Left lung (tissue), 4 donors: ENCODE measurements at regions not wholly inside any gene's neighbourhood (a gene's known extent, or its start where the extent isn't known, plus 50 kb on each side); places are given as distances from the start of the nearest gene placed in this dataset.

Experiments used
- ATAC-seq: fragments of 200-7000 bp; cut with Tn5 transposase; one replicate; pipeline ENCODE4 v1.9.1; 2020; ENCODE audit warnings: moderate library complexity
- DNase-seq, 4 donors: peaks; one replicate each; pipeline ENCODE4 v3.0.0-alpha.2; 2013 to 2020
- H3K27ac ChIP-seq, 2 donors: fragments of 200-600 bp; sonication (generic) in 1 of 2; one replicate each; pipeline versions ENCODE4 v1.5.0 to v1.8.0; 2020 to 2021
- H3K27me3 ChIP-seq, 2 donors: fragments of 200-600 bp; sonication (generic) in 1 of 2; one replicate each; pipeline versions ENCODE4 v1.5.0 to v1.8.0; 2020 to 2021
- H3K36me3 ChIP-seq, 2 donors: fragments of 200-600 bp; sonication (generic) in 1 of 2; one replicate each; pipeline versions ENCODE4 v1.5.0 to v1.8.0; 2020 to 2021
- H3K4me1 ChIP-seq, 2 donors: fragments of 200-600 bp; one replicate each; pipeline ENCODE4 v1.8.0; 2021
- H3K4me3 ChIP-seq, 2 donors: fragments of 200-600 bp; sonication (generic) in 1 of 2; one replicate each; pipeline versions ENCODE4 v1.5.0 to v1.8.0; 2020 to 2021; ENCODE audit warnings: mild to moderate bottlenecking in 1 of 2
- H3K9me3 ChIP-seq, 2 donors: fragments of 200-600 bp; sonication (generic) in 1 of 2; one replicate each; pipeline versions ENCODE4 v1.5.0 to v1.8.0; 2020 to 2021
- intact Hi-C, 2 donors: fragments of 100-400 bp; cut with DNase I; formaldehyde crosslinking; loops; one replicate each; pipeline versions ENCODE4 v1.11.2 to v1.14.2; 2022
- TF ChIP-seq, protein P1 (sequence below), 2 donors: fragments of 200-600 bp; sonication (generic) in 1 of 2; IDR thresholded peaks; one replicate each; pipeline versions ENCODE4 v1.5.0 to v1.8.0; 2021; ENCODE audit warnings: antibody characterized with exemption in 2 of 2
- donor health status: DM: no; HTN: yes; CAD: no.
- donor health status: DM: no; HTN: no; CAD: no.

GRCh38 chr16:55052741-55053415, 122.2 kb downstream of the IRX5 start:
- Histone ChIP-seq H3K4me1 (no peaks in the 10 kb centered on the region), H3K27ac (no peak overlapping the region), H3K27me3 (peaks cover 24 to 43% of the 10 kb centered on the region in 2 donors), H3K4me3 (no peak overlapping the region), H3K9me3 (no peaks in the 10 kb centered on the region), H3K36me3 (no peaks in the 10 kb centered on the region)
- TF ChIP-seq, protein P1, sequence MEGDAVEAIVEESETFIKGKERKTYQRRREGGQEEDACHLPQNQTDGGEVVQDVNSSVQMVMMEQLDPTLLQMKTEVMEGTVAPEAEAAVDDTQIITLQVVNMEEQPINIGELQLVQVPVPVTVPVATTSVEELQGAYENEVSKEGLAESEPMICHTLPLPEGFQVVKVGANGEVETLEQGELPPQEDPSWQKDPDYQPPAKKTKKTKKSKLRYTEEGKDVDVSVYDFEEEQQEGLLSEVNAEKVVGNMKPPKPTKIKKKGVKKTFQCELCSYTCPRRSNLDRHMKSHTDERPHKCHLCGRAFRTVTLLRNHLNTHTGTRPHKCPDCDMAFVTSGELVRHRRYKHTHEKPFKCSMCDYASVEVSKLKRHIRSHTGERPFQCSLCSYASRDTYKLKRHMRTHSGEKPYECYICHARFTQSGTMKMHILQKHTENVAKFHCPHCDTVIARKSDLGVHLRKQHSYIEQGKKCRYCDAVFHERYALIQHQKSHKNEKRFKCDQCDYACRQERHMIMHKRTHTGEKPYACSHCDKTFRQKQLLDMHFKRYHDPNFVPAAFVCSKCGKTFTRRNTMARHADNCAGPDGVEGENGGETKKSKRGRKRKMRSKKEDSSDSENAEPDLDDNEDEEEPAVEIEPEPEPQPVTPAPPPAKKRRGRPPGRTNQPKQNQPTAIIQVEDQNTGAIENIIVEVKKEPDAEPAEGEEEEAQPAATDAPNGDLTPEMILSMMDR (IDR thresholded peaks at IDR 0.05), result no peak
- intact Hi-C loops, result no loop called here
- DNase-seq (no peak), ATAC-seq (no peak)

GRCh38 chr16:55055262-55055661, 124.6 kb downstream of the IRX5 start:
- Histone ChIP-seq H3K27ac (no peak overlapping the region), H3K36me3 (no peaks in the 10 kb centered on the region), H3K4me3 (no peak overlapping the region), H3K27me3 (peaks cover 24 to 56% of the 10 kb centered on the region in 2 donors), H3K4me1 (no peaks in the 10 kb centered on the region), H3K9me3 (no peaks in the 10 kb centered on the region)
- TF ChIP-seq, protein P1 (IDR thresholded peaks at IDR 0.05), result no peak
- intact Hi-C loops, result no loop called here
- ATAC-seq (no peak), DNase-seq (no peak)

DNA sequence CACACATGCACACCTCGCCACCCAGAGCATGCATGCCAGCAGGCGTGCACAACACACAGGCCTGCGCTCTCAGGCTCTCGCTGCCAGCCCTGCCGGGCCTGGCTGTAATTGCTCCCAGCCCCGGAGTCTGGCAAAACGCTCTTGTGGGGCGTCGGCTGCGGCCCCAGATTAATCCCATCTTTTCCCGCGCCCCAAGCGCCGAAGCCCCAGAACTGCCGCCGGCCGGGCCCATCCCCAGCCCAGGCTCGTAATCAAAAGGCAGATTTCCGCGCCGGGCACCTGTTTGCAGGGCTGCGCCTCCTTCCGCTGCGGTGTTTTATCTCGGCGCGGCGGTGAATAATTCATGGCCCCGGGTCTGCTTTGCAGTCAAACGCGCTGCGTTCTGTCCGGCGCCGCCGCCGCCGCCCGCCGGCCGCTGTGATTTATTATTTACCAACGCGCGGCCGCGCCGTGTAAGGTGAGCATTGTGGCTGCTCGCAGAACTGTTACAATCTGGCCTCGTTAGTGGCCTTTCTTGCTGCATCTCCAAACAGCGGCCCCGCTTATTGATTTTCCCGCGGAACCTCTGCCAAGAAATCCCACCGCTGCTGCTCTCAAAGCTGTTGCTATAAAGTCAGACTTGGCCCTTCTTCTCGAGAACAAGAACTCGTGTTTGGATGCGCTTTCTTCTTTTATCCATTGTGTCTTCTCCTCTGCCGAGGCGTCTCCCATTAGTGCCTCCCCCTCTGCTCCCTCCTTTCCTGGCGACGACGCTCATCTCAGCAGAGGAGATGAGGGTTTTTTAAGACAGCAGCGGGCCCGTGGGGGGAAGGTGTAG, 126.1 kb downstream of the IRX5 start:
- TF ChIP-seq, protein P1 (IDR thresholded peaks at IDR 0.05), result no peak
- Histone ChIP-seq H3K36me3 (no peaks in the 10 kb centered on the region), H3K4me1 (no peaks in the 10 kb centered on the region), H3K27me3 (peaks cover 24 to 63% of the 10 kb centered on the region in 2 donors), H3K27ac (no peak overlapping the region), H3K9me3 (no peaks in the 10 kb centered on the region), H3K4me3 (no peak overlapping the region)
- DNase-seq (no peak), ATAC-seq (peak; percentile 43)
- intact Hi-C loops, result no loop called here

DNA sequence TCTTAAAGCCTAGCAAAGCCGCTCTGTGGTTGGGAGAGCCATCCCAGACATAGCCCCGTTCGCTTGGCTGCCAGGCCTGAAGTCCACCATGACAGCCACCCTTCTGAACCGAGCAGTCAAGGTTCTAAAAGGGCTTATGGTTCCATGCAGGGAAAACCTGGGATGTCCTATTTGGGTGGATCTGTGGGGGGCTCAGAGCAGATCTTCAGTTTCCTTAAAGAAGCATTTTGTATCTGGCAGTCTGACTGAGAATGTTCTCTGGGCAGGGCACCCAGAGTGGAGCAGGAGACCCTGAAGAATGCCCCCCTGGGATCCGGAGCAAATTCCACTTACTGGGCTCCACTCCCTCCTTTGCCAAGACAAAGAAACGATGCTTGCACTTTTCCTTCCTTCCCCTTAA, 127.2 kb downstream of the IRX5 start:
- Histone ChIP-seq H3K9me3 (no peaks in the 10 kb centered on the region), H3K36me3 (no peaks in the 10 kb centered on the region), H3K4me1 (no peaks in the 10 kb centered on the region), H3K27me3 (peaks cover 24 to 63% of the 10 kb centered on the region in 2 donors), H3K27ac (no peak overlapping the region), H3K4me3 (no peak overlapping the region)
- no peak for DNase-seq
- no peak for ATAC-seq
- TF ChIP-seq, protein P1 (IDR thresholded peaks at IDR 0.05), result no peak
- intact Hi-C loops, result no loop called here

DNA sequence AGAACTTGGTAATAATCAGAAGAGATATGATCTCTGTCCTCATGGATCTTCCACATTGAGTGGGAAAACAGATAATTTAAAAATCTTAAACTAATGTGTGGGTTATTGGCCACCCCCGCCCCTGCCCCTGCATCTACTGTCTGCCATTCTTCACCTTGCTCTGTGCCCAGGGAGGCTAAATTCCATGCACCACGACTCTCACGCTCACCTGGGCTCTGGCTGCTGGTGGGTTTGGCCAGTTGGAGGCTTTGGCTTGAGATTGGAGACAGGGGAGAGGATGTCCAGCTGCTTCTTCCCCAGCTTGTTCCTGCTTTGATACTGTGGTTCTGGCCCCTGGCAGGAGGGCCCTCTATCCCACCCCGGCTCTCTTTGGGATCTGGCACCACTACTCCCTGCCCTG, 127.9 kb downstream of the IRX5 start:
- DNase-seq, result no peak

More for the DNA sequence above, 127.9 kb downstream of the IRX5 start:
- ATAC-seq, result no peak
- H3K9me3 ChIP-seq, result no peaks in the 10 kb centered on the region
- TF ChIP-seq, protein P1 (IDR thresholded peaks at IDR 0.05), result no peak
- H3K4me3 ChIP-seq, result no peak overlapping the region
- intact Hi-C loops, result no loop called here
- H3K27me3 ChIP-seq, result peaks cover 24 to 63% of the 10 kb centered on the region in 2 donors
- no peaks in the 10 kb centered on the region for H3K36me3 ChIP-seq
- no peaks in the 10 kb centered on the region for H3K4me1 ChIP-seq
- no peak overlapping the region for H3K27ac ChIP-seq
